ENCODE measurements at regions not wholly inside any gene's neighbourhood (a gene's known extent, or its start where the extent isn't known, plus 50 kb on each side); places are given as distances from the start of the nearest gene placed in this dataset.

GRCh38 chr2:117562654-117563053 lies 251.8 kb upstream of the DDX18 start:
- Histone ChIP-seq H3K9me3 (no peaks in the 10 kb centered on the region), H3K36me3 (no peaks in the 10 kb centered on the region), H3K27me3 (no peaks in the 10 kb centered on the region), H3K4me1 (no peaks in the 10 kb centered on the region), H3K4me3 (ENCODE audit: low read depth, low read length) (no peak overlapping the region)
- TF ChIP-seq CTCF (IDR thresholded peaks at IDR 0.05; ENCODE audit: low read depth, low read length): no peak
- DNase-seq: no peak

- no peak for DNase-seq
- TF ChIP-seq CTCF (IDR thresholded peaks at IDR 0.05; ENCODE audit: low read depth, low read length): no peak
- Histone ChIP-seq H3K4me1 (no peaks in the 10 kb centered on the region), H3K4me3 (ENCODE audit: low read depth, low read length) (no peak overlapping the region), H3K27me3 (no peaks in the 10 kb centered on the region), H3K9me3 (no peaks in the 10 kb centered on the region), H3K36me3 (no peaks in the 10 kb centered on the region)
Measured at GRCh38 chr2:117571590-117572349, 242.7 kb upstream of the DDX18 start.

- H3K4me1 ChIP-seq: no peaks in the 10 kb centered on the region
- no peaks in the 10 kb centered on the region for H3K36me3 ChIP-seq
- H3K4me3 ChIP-seq (ENCODE audit: low read depth, low read length): no peak overlapping the region
- H3K27me3 ChIP-seq: no peaks in the 10 kb centered on the region
- no peaks in the 10 kb centered on the region for H3K9me3 ChIP-seq
- DNase-seq: no peak
- no peak for TF ChIP-seq CTCF (IDR thresholded peaks at IDR 0.05; ENCODE audit: low read depth, low read length)
Measured at GRCh38 chr2:117587310-117587709, 227.2 kb upstream of the DDX18 start.

- Histone ChIP-seq H3K27me3 (no peaks in the 10 kb centered on the region), H3K4me1 (no peaks in the 10 kb centered on the region), H3K36me3 (no peaks in the 10 kb centered on the region), H3K4me3 (ENCODE audit: low read depth, low read length) (no peak overlapping the region), H3K9me3 (no peaks in the 10 kb centered on the region)
- TF ChIP-seq CTCF (IDR thresholded peaks at IDR 0.05; ENCODE audit: low read depth, low read length): no peak
- DNase-seq: no peak
Measured at GRCh38 chr2:117603060-117603459, 211.4 kb upstream of the DDX18 start.

- Histone ChIP-seq H3K4me1 (no peaks in the 10 kb centered on the region), H3K36me3 (no peaks in the 10 kb centered on the region), H3K4me3 (ENCODE audit: low read depth, low read length) (no peak overlapping the region), H3K9me3 (no peaks in the 10 kb centered on the region), H3K27me3 (no peaks in the 10 kb centered on the region)
- no peak for DNase-seq
- no peak for TF ChIP-seq CTCF (IDR thresholded peaks at IDR 0.05; ENCODE audit: low read depth, low read length)
Measured at GRCh38 chr2:117603567-117603966, 210.9 kb upstream of the DDX18 start.

GRCh38 chr2:117607202-117607601 lies 207.3 kb upstream of the DDX18 start:
- no peaks in the 10 kb centered on the region for H3K9me3 ChIP-seq
- no peaks in the 10 kb centered on the region for H3K4me1 ChIP-seq
- H3K27me3 ChIP-seq: no peaks in the 10 kb centered on the region
- no peaks in the 10 kb centered on the region for H3K36me3 ChIP-seq
- no peak overlapping the region for H3K4me3 ChIP-seq (ENCODE audit: low read depth, low read length)
- TF ChIP-seq CTCF (IDR thresholded peaks at IDR 0.05; ENCODE audit: low read depth, low read length): no peak
- DNase-seq: no peak
